Lower lobe of right lung (tissue), 2 donors: ENCODE measurements at regions not wholly inside any gene's neighbourhood (a gene's known extent, or its start where the extent isn't known, plus 50 kb on each side); places are given as distances from the start of the nearest gene placed in this dataset.
"Not testable (repeated sequence)": the region's sequence is repeated elsewhere in the genome, so short reads cannot be mapped to it uniquely, and the experiment has no call there.

ENCODE experiments used
- ATAC-seq, 2 donors: fragments of 200-7000 bp; cut with Tn5 transposase; one replicate each; pipeline ENCODE4 v1.9.1; 2020 to 2022; ENCODE audit warnings: mild to moderate bottlenecking in 2 of 2, moderate library complexity in 2 of 2
- DNase-seq: peaks from one replicate; pipeline ENCODE4 v3.0.0-alpha.2; 2020
- H3K27ac ChIP-seq: fragments of 200-600 bp; one replicate; pipeline ENCODE4 v1.8.0; 2022
- H3K27me3 ChIP-seq: fragments of 200-600 bp; one replicate; pipeline ENCODE4 v1.8.0; 2022; ENCODE audit warnings: low read depth
- H3K36me3 ChIP-seq: fragments of 200-600 bp; one replicate; pipeline ENCODE4 v1.8.0; 2022; ENCODE audit warnings: mild to moderate bottlenecking
- H3K4me1 ChIP-seq: fragments of 200-600 bp; one replicate; pipeline ENCODE4 v1.8.0; 2022
- H3K4me3 ChIP-seq: fragments of 200-600 bp; one replicate; pipeline ENCODE4 v1.8.0; 2022; ENCODE audit warnings: mild to moderate bottlenecking
- H3K9me3 ChIP-seq: fragments of 200-600 bp; one replicate; pipeline ENCODE4 v1.8.0; 2022
- intact Hi-C: fragments of 100-400 bp; cut with DNase I; formaldehyde crosslinking; loops from one replicate; pipeline ENCODE4 v1.11.0; 2022
- TF ChIP-seq, protein P1 (sequence below): fragments of 200-600 bp; IDR thresholded peaks from one replicate; pipeline ENCODE4 v1.8.0; 2022; ENCODE audit warnings: antibody characterized with exemption, mild to moderate bottlenecking
- donor health status: DM: no; HTN: yes; CAD: no; lungs with severe emphysema.

GRCh38 chrX:25762656-25763055 lies 375.5 kb upstream of the MAGEB18 start:
- no peaks in the 10 kb centered on the region for H3K36me3 ChIP-seq
- H3K9me3 ChIP-seq, result no peaks in the 10 kb centered on the region
- no peak overlapping the region for H3K4me3 ChIP-seq
- TF ChIP-seq, protein P1, sequence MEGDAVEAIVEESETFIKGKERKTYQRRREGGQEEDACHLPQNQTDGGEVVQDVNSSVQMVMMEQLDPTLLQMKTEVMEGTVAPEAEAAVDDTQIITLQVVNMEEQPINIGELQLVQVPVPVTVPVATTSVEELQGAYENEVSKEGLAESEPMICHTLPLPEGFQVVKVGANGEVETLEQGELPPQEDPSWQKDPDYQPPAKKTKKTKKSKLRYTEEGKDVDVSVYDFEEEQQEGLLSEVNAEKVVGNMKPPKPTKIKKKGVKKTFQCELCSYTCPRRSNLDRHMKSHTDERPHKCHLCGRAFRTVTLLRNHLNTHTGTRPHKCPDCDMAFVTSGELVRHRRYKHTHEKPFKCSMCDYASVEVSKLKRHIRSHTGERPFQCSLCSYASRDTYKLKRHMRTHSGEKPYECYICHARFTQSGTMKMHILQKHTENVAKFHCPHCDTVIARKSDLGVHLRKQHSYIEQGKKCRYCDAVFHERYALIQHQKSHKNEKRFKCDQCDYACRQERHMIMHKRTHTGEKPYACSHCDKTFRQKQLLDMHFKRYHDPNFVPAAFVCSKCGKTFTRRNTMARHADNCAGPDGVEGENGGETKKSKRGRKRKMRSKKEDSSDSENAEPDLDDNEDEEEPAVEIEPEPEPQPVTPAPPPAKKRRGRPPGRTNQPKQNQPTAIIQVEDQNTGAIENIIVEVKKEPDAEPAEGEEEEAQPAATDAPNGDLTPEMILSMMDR, result no peak
- no peak for ATAC-seq
- intact Hi-C loops, result no loop called here
- no peak overlapping the region for H3K27ac ChIP-seq
- no peaks in the 10 kb centered on the region for H3K4me1 ChIP-seq
- DNase-seq, result no peak
- no peaks in the 10 kb centered on the region for H3K27me3 ChIP-seq

- DNase-seq, ATAC-seq, H3K9me3 ChIP-seq, H3K4me3 ChIP-seq, H3K36me3 ChIP-seq, H3K27me3 ChIP-seq, H3K4me1 ChIP-seq, H3K27ac ChIP-seq, intact Hi-C loops: not testable (repeated sequence)
Observed at GRCh38 chrX:25771853-25772252, 366.3 kb upstream of the MAGEB18 start.

GRCh38 chrX:25797796-25798195 lies 340.3 kb upstream of the MAGEB18 start:
- H3K27ac ChIP-seq, H3K27me3 ChIP-seq, intact Hi-C loops, H3K36me3 ChIP-seq, H3K4me1 ChIP-seq, H3K4me3 ChIP-seq, H3K9me3 ChIP-seq, ATAC-seq, DNase-seq: not testable (repeated sequence)

DNA sequence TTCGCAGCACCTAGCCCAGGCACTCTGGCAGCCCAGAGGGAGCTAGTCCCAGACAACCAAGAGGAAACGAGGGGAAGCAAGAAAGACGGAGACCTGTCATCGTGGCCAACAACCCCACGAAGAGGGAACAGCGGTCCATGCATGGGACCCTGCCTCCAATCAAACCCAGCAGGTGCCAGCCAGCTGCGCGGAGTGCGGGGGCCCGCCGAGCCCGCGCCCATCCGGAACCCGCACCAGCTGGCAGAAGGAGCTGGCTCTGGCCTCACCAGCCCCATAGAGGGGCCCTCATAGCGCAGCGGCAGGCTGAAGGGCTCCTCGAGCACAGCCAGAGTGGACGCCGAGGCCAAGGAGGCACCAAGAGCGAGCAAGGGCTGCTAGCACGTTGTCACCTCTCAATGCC lies 332.4 kb upstream of the MAGEB18 start:
- ATAC-seq (no peak), DNase-seq (no peak)
- no peak overlapping the region for H3K27ac ChIP-seq
- H3K4me1 ChIP-seq, result no peaks in the 10 kb centered on the region
- H3K9me3 ChIP-seq, result no peaks in the 10 kb centered on the region
- no peaks in the 10 kb centered on the region for H3K36me3 ChIP-seq
- no peak overlapping the region for H3K4me3 ChIP-seq
- H3K27me3 ChIP-seq, result no peaks in the 10 kb centered on the region
- intact Hi-C loops, result no loop called here
- TF ChIP-seq, protein P1, result no peak

- DNase-seq (no peak), ATAC-seq (no peak)
- no peaks in the 10 kb centered on the region for H3K9me3 ChIP-seq
- no peaks in the 10 kb centered on the region for H3K27me3 ChIP-seq
- H3K4me3 ChIP-seq, result no peak overlapping the region
- TF ChIP-seq, protein P1, result no peak
- no peaks in the 10 kb centered on the region for H3K4me1 ChIP-seq
- H3K36me3 ChIP-seq, result no peaks in the 10 kb centered on the region
- H3K27ac ChIP-seq, result no peak overlapping the region
- intact Hi-C loops, result no loop called here
Observed at GRCh38 chrX:25807022-25807421, 331.1 kb upstream of the MAGEB18 start.

DNA sequence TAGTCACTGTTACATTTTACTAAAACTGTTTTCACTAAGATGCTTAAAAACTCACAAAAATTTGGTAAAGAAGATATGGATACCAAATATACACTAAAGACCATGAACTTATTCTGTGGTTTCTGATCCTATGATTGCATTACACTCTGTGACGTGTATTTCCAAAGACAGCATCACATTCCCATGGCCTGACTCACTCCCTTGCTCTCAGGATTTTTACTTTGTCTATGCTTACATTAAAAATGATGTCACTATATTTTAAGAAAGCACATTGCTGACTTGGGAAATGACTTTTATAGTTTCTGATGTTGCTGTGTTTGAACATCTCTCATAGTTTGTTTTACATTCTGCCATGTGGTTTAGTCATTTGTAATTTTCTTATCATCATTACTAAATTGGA lies 327.9 kb upstream of the MAGEB18 start:
- ATAC-seq (no peak), DNase-seq (no peak)
- Histone ChIP-seq H3K4me3 (no peak overlapping the region), H3K27me3 (no peaks in the 10 kb centered on the region), H3K36me3 (no peaks in the 10 kb centered on the region), H3K27ac (no peak overlapping the region), H3K9me3 (no peaks in the 10 kb centered on the region), H3K4me1 (no peaks in the 10 kb centered on the region)
- intact Hi-C loops, result no loop called here
- TF ChIP-seq, protein P1, result no peak

DNA sequence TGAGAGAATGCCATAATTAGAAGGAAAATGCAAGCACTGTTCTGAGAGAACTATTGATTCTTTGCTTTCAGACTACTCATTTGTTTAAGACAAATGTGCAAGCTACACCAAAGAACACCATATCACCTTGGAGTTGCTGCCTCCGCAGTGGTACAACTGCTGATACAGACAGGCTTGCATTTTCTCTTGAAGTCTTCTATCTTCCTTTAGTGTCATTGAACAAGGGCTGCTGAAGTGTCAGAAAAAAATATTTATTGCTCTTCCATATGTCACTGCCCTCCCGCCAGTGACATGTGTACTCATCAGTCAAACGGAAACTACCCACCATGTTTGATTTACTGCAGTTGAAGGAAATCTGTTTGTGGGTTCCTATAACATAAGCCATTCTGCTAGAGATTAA lies 318.3 kb upstream of the MAGEB18 start:
- H3K27ac ChIP-seq, result no peak overlapping the region
- DNase-seq (no peak), ATAC-seq (no peak)
- no peaks in the 10 kb centered on the region for H3K27me3 ChIP-seq
- intact Hi-C loops, result no loop called here
- no peaks in the 10 kb centered on the region for H3K4me1 ChIP-seq
- TF ChIP-seq, protein P1, result no peak
- H3K36me3 ChIP-seq, result no peaks in the 10 kb centered on the region
- H3K4me3 ChIP-seq, result no peak overlapping the region
- H3K9me3 ChIP-seq, result no peaks in the 10 kb centered on the region
